ENCODE measurements at regions not wholly inside any gene's neighbourhood (a gene's known extent, or its start where the extent isn't known, plus 50 kb on each side); places are given as distances from the start of the nearest gene placed in this dataset.

GRCh38 chr12:46934374-46935111 is 108.7 kb upstream of the SLC38A4 start:
- Histone ChIP-seq H2BK120ac (ENCODE audit: low read depth, low read length, poor library complexity, severe bottlenecking) (no peak overlapping the region), H2BK15ac (ENCODE audit: low read depth, low read length) (no peak overlapping the region), H3K18ac (ENCODE audit: insufficient read length, low read depth, low read length) (no peak overlapping the region), H2BK12ac (ENCODE audit: insufficient read length, low read depth, low read length) (no peak overlapping the region), H3K9me3 (ENCODE audit: control insufficient read depth, low read depth, low read length) (no peaks in the 10 kb centered on the region), H4K91ac (ENCODE audit: insufficient read length, low read depth, low read length) (no peak overlapping the region), H3K23ac (ENCODE audit: insufficient read length, low read depth, low read length) (no peak overlapping the region), H3K4ac (ENCODE audit: low read depth, low read length) (no peak overlapping the region), H2AK5ac (ENCODE audit: insufficient read length, low read length) (no peak overlapping the region), H3T11ph (ENCODE audit: low read length) (no peak overlapping the region), H3K14ac (ENCODE audit: insufficient read depth, low read length) (no peak overlapping the region), H3K27ac (ENCODE audit: insufficient read length, low read depth, low read length) (no peak overlapping the region), H3K9ac (ENCODE audit: extremely low read depth, insufficient read length, low read length) (no peak overlapping the region), H3K79me1 (ENCODE audit: insufficient read depth, low read depth, low read length, poor library complexity, severe bottlenecking) (no peaks in the 10 kb centered on the region), H3K79me2 (ENCODE audit: insufficient read depth, low read length) (no peaks in the 10 kb centered on the region), H3K4me1 (ENCODE audit: insufficient read depth, low read length) (no peaks in the 10 kb centered on the region), H2BK20ac (ENCODE audit: low read depth, low read length, poor library complexity, severe bottlenecking) (no peak overlapping the region), H4K8ac (replicated peaks; ENCODE audit: insufficient read length, low read depth, low read length) (no peak overlapping the region), H4K5ac (ENCODE audit: insufficient read length, low read depth, low read length) (no peak overlapping the region), H3K4me2 (ENCODE audit: insufficient read depth, insufficient read length, low read length) (no peak overlapping the region), H2AFZ (ENCODE audit: low read length) (no peak overlapping the region), H4K20me1 (ENCODE audit: control insufficient read depth, insufficient read depth, insufficient read length) (no peaks in the 10 kb centered on the region), H3K27me3 (ENCODE audit: insufficient read depth, low read length) (no peaks in the 10 kb centered on the region), H3K56ac (ENCODE audit: insufficient read length, low read depth, low read length) (no peak overlapping the region), H3K23me2 (ENCODE audit: insufficient read length, low read depth, low read length, poor library complexity, severe bottlenecking) (no peaks in the 10 kb centered on the region), H2BK5ac (ENCODE audit: insufficient read length, low read length) (no peak overlapping the region)
- DNase-seq: no peak
- Mint-ChIP-seq H3K4me1 (peaks cover 0 to 5% of the 10 kb centered on the region in 2 experiments; a peak in 1 of 4 replicates), H3K4me3 (no peak overlapping the region), H3K9me3 (peaks cover 10 to 14% of the 10 kb centered on the region in 2 experiments; a peak in 4 of 5 replicates), H3K27me3 (ENCODE audit: low read depth) (no peaks in the 10 kb centered on the region), H3K27ac (no peak overlapping the region), H3K36me3 (ENCODE audit: insufficient read depth in 1 of 3, low read depth in 3 of 3) (peaks cover 0 to 8% (median 2%) of the 10 kb centered on the region in 3 experiments; a peak in 2 of 7 replicates)
- TF ChIP-seq, protein P1, sequence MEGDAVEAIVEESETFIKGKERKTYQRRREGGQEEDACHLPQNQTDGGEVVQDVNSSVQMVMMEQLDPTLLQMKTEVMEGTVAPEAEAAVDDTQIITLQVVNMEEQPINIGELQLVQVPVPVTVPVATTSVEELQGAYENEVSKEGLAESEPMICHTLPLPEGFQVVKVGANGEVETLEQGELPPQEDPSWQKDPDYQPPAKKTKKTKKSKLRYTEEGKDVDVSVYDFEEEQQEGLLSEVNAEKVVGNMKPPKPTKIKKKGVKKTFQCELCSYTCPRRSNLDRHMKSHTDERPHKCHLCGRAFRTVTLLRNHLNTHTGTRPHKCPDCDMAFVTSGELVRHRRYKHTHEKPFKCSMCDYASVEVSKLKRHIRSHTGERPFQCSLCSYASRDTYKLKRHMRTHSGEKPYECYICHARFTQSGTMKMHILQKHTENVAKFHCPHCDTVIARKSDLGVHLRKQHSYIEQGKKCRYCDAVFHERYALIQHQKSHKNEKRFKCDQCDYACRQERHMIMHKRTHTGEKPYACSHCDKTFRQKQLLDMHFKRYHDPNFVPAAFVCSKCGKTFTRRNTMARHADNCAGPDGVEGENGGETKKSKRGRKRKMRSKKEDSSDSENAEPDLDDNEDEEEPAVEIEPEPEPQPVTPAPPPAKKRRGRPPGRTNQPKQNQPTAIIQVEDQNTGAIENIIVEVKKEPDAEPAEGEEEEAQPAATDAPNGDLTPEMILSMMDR (conservative IDR thresholded peaks at IDR 0.05): no peak
- no CpG with 5 or more reads among the region's 10 CpGs for WGBS (ENCODE audit: extremely low coverage, insufficient read length, low lambda C conversion rate)

Data from H9 (cell line).